ENCODE measurements at regions not wholly inside any gene's neighbourhood (a gene's known extent, or its start where the extent isn't known, plus 50 kb on each side); places are given as distances from the start of the nearest gene placed in this dataset.
A peak's percentile ranks its signal among the peaks of the same experiment; 100 is the strongest.
"Not testable (repeated sequence)": the region's sequence is repeated elsewhere in the genome, so short reads cannot be mapped to it uniquely, and the experiment has no call there.

GRCh38 chrX:150205011-150205410 lies 158.1 kb upstream of the MAMLD1 start:
- Histone ChIP-seq H3K4me3 (no peak overlapping the region), H3K9me3 (no peaks in the 10 kb centered on the region), H3K27me3 (no peaks in the 10 kb centered on the region), H3K36me3 (no peaks in the 10 kb centered on the region)
- DNase-seq: no peak

- no peak for DNase-seq
- Histone ChIP-seq H3K27me3 (no peaks in the 10 kb centered on the region), H3K9me3 (no peaks in the 10 kb centered on the region), H3K36me3 (no peaks in the 10 kb centered on the region), H3K4me3 (no peak overlapping the region)
These were observed 155.4 kb upstream of the MAMLD1 start for GRCh38 chrX:150207733-150208132.

GRCh38 chrX:150211988-150212387 lies 151.1 kb upstream of the MAMLD1 start:
- peak; percentile 9 for DNase-seq
- H3K36me3 ChIP-seq: no peaks in the 10 kb centered on the region
- H3K9me3 ChIP-seq: no peaks in the 10 kb centered on the region
- no peaks in the 10 kb centered on the region for H3K27me3 ChIP-seq
- no peak overlapping the region for H3K4me3 ChIP-seq

GRCh38 chrX:150212672-150213480 lies 150.2 kb upstream of the MAMLD1 start:
- DNase-seq: no peak
- Histone ChIP-seq H3K4me3 (no peak overlapping the region), H3K9me3 (no peaks in the 10 kb centered on the region), H3K36me3 (no peaks in the 10 kb centered on the region), H3K27me3 (no peaks in the 10 kb centered on the region)

- DNase-seq: no peak
- Histone ChIP-seq H3K36me3 (no peaks in the 10 kb centered on the region), H3K4me3 (no peak overlapping the region), H3K9me3 (no peaks in the 10 kb centered on the region), H3K27me3 (no peaks in the 10 kb centered on the region)
These were observed 149.6 kb upstream of the MAMLD1 start for GRCh38 chrX:150213481-150214030.

- not testable (repeated sequence) for H3K9me3 ChIP-seq, H3K4me3 ChIP-seq, DNase-seq, H3K36me3 ChIP-seq, H3K27me3 ChIP-seq
These were observed 147.1 kb upstream of the MAMLD1 start for GRCh38 chrX:150216000-150216399.

- no peak for DNase-seq
- no peaks in the 10 kb centered on the region for H3K36me3 ChIP-seq
- no peak overlapping the region for H3K4me3 ChIP-seq
- H3K27me3 ChIP-seq: no peaks in the 10 kb centered on the region
- H3K9me3 ChIP-seq: no peaks in the 10 kb centered on the region
These were observed 146.4 kb upstream of the MAMLD1 start for GRCh38 chrX:150216716-150217115.

GRCh38 chrX:150217609-150218008 lies 145.5 kb upstream of the MAMLD1 start:
- H3K36me3 ChIP-seq: no peaks in the 10 kb centered on the region
- H3K27me3 ChIP-seq: no peaks in the 10 kb centered on the region
- no peak for DNase-seq
- no peaks in the 10 kb centered on the region for H3K9me3 ChIP-seq
- no peak overlapping the region for H3K4me3 ChIP-seq

GRCh38 chrX:150219374-150220185 lies 143.5 kb upstream of the MAMLD1 start:
- H3K36me3 ChIP-seq: no peaks in the 10 kb centered on the region
- H3K9me3 ChIP-seq: no peaks in the 10 kb centered on the region
- H3K27me3 ChIP-seq: no peaks in the 10 kb centered on the region
- peak; percentile 95 for DNase-seq
- H3K4me3 ChIP-seq: no peak overlapping the region

GRCh38 chrX:150223176-150224015 lies 139.7 kb upstream of the MAMLD1 start:
- Histone ChIP-seq H3K36me3 (no peaks in the 10 kb centered on the region), H3K27me3 (no peaks in the 10 kb centered on the region), H3K9me3 (no peaks in the 10 kb centered on the region), H3K4me3 (no peak overlapping the region)
- no peak for DNase-seq

GRCh38 chrX:150224676-150225075 lies 138.4 kb upstream of the MAMLD1 start:
- Histone ChIP-seq H3K9me3 (no peaks in the 10 kb centered on the region), H3K36me3 (no peaks in the 10 kb centered on the region), H3K4me3 (no peak overlapping the region), H3K27me3 (no peaks in the 10 kb centered on the region)
- DNase-seq: no peak

- no peaks in the 10 kb centered on the region for H3K36me3 ChIP-seq
- no peaks in the 10 kb centered on the region for H3K9me3 ChIP-seq
- no peaks in the 10 kb centered on the region for H3K27me3 ChIP-seq
These were observed 137.9 kb upstream of the MAMLD1 start for GRCh38 chrX:150225266-150225665.

GRCh38 chrX:150225756-150226155 lies 137.4 kb upstream of the MAMLD1 start:
- H3K4me3 ChIP-seq: no peak overlapping the region
- no peak for DNase-seq
- no peaks in the 10 kb centered on the region for H3K9me3 ChIP-seq
- H3K27me3 ChIP-seq: no peaks in the 10 kb centered on the region
- H3K36me3 ChIP-seq: no peaks in the 10 kb centered on the region

More at GRCh38 chrX:150225266-150225665, 137.9 kb upstream of the MAMLD1 start:
- H3K4me3 ChIP-seq: no peak overlapping the region
- no peak for DNase-seq

GRCh38 chrX:150226223-150226965 lies 136.7 kb upstream of the MAMLD1 start:
- no peak for DNase-seq
- Histone ChIP-seq H3K9me3 (no peaks in the 10 kb centered on the region), H3K36me3 (no peaks in the 10 kb centered on the region), H3K4me3 (no peak overlapping the region), H3K27me3 (no peaks in the 10 kb centered on the region)

GRCh38 chrX:150227321-150227860 lies 135.7 kb upstream of the MAMLD1 start:
- Histone ChIP-seq H3K36me3 (no peaks in the 10 kb centered on the region), H3K4me3 (no peak overlapping the region)
- DNase-seq: no peak

GRCh38 chrX:150227873-150228410 lies 135.2 kb upstream of the MAMLD1 start:
- H3K27me3 ChIP-seq: no peaks in the 10 kb centered on the region
- no peaks in the 10 kb centered on the region for H3K9me3 ChIP-seq
- DNase-seq: peak; percentile 7
- H3K36me3 ChIP-seq: no peaks in the 10 kb centered on the region
- H3K4me3 ChIP-seq: no peak overlapping the region

More at GRCh38 chrX:150227321-150227860, 135.7 kb upstream of the MAMLD1 start:
- Histone ChIP-seq H3K27me3 (no peaks in the 10 kb centered on the region), H3K9me3 (no peaks in the 10 kb centered on the region)
